HG03066 (cell line): ENCODE measurements at regions not wholly inside any gene's neighbourhood (a gene's known extent, or its start where the extent isn't known, plus 50 kb on each side); places are given as distances from the start of the nearest gene placed in this dataset.

Source experiments
- ATAC-seq: cut with Tn5 transposase; IDR thresholded peaks from one replicate; pipeline ENCODE4 v1.9.1; 2021; ENCODE audit warnings: low read depth; ENCODE audit not compliant: unreplicated experiment

GRCh38 chr1:73953586-73953985 lies 244.4 kb downstream of the LRRIQ3 start:
- ATAC-seq = no peak

GRCh38 chr1:73953186-73953585 lies 244.8 kb downstream of the LRRIQ3 start:
- ATAC-seq = no peak

DNA sequence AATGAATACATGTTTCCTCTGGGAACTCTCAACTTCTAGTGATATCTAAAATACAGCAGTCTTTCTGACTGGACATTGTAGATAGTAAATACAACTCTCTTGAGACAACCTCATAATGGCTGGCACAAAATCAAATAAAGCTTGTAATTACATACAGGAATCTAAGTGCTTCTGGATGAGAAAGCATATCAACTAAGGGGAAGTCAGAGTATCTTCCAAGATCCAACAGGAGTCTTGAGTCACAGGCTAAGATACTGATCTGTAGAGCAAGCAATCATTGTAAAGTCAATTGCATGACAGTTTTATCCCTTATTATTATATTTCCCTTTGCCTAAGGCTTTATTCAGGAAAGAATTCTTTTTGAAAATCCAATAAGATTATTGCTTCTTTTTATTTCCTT lies 249.9 kb downstream of the LRRIQ3 start:
- no peak for ATAC-seq

- no peak for ATAC-seq
These were observed 251.0 kb downstream of the LRRIQ3 start for GRCh38 chr1:73947009-73947408.

- ATAC-seq = no peak
These were observed 254.7 kb downstream of the LRRIQ3 start for GRCh38 chr1:73943270-73943669.

- no peak for ATAC-seq
These were observed 267.7 kb downstream of the LRRIQ3 start for GRCh38 chr1:73930293-73930692.

GRCh38 chr1:73914951-73915350 lies 283.0 kb downstream of the LRRIQ3 start:
- no peak for ATAC-seq

DNA sequence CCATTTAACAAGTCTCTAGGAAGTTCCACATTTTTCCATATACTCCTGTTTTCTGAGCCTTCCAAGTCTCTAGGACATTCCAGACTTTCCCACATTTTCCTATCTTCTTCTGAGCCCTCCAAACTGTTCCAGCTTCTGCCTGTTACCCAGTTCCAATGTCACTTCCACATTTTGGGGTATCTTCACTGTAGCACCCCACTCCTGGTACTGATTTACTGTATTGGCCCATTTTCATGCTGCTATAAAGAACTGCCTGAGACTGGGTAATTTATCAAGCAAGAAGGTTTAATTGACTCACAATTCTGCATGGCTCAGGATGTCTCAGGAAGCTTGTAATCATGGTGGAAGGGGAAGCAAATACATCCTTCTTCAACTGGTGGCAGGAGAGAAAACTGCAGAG lies 285.0 kb downstream of the LRRIQ3 start:
- ATAC-seq = no peak

- ATAC-seq = no peak
These were observed 286.1 kb downstream of the LRRIQ3 start for GRCh38 chr1:73911849-73912248.

- no peak for ATAC-seq
These were observed 287.5 kb downstream of the LRRIQ3 start for GRCh38 chr1:73910466-73910865.

DNA sequence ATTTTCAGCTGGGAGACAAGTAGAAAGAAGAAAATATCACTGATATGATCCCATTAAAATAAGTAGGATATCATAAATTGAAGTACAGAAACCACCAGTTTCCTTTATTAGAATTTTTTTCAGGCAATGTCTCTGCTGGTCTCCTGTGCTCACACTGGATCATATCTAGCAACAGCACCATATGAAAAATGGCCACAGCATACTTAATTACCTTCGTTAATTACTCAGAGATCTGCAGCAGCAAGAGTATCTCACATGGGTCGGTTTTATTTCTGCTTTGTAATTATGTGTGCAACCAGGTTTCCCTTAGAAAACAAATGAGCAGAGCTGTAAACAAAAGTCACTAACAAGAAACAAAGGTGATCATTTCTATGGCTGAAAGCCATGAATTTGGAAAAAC lies 287.9 kb downstream of the LRRIQ3 start:
- no peak for ATAC-seq

DNA sequence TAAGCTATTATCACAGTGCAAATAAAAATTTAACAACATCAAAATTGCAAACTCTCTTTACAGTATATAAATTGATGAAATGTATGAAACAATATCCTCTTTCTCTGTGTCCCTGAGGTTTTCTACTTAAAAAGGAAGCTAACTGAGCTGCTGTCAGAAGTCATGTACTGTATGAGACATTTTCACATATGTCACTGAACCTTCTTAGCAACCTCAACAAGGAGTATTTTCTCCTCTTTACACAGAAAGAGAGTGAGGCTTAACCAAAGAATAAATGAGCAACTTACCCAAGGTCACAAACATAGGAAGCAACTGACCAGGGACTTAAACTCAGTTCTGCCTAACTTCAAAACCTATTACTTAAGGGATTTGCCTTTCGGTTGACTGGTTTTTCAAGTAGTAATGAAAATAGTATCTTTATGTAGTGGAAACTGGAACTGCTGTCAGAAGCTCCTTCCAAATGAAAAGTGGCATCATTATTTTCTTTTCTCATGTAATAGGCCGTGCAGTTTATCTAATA lies 288.9 kb downstream of the LRRIQ3 start:
- ATAC-seq = no peak

- ATAC-seq = no peak
These were observed 290.9 kb downstream of the LRRIQ3 start for GRCh38 chr1:73907051-73907450.

DNA sequence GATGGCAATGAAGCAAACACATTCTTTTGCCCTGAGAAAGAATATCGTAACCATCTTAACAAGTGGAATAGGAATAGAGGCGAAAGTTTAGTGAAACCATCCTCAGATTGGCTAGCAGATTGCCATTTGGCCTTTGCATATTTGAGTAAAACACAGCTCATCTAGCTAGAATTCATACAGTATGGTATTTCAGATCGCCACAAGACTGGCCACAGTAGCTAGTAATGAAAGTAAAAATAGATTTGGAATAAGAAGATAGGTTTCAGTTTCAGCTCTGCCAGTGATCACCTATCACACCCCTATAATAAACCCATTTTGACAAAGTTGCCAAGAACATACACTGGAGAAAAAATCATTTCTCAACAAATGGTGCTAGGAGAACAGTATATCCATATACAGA lies 294.9 kb downstream of the LRRIQ3 start:
- no peak for ATAC-seq

DNA sequence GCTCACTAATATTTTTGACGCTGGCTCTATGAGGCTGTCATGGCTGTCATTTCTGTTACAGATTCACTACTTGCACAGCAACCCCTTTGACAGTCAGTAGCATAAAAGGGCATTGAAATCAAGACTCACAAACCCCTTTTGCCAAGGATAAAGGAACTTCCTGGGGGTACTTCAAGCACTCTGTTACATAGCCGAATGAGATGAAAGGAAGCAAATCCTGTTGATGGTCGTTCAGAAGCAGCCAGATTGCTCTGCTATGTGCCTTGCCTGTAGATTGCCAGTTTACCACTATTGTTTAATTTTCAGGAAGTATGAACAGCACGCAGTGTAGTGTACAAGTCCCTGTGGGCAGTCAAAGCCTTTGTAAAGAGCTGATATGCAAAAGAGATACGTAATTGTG lies 296.2 kb downstream of the LRRIQ3 start:
- no peak for ATAC-seq

- no peak for ATAC-seq
These were observed 298.7 kb downstream of the LRRIQ3 start for GRCh38 chr1:73899311-73899710.

GRCh38 chr1:73898540-73898939 lies 299.4 kb downstream of the LRRIQ3 start:
- no peak for ATAC-seq

DNA sequence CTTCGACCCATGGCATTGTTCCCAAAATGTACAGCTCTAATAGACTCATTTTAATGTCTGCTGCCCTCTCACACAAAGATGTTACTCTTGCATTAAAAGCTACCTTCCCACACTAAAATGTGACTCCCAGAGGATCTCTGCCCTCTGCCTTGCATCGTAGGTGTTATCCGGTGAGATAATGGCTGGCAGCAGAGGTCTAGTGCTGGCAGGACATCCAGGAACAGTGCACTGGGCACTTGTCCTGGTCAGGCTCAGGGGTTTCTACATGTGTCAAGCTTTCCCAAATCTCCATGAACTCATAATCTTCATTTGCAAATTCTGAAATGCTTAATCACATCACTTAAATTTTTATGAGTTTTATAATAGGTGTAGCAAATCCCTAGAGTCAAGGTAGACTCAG lies 310.6 kb downstream of the LRRIQ3 start:
- no peak for ATAC-seq

DNA sequence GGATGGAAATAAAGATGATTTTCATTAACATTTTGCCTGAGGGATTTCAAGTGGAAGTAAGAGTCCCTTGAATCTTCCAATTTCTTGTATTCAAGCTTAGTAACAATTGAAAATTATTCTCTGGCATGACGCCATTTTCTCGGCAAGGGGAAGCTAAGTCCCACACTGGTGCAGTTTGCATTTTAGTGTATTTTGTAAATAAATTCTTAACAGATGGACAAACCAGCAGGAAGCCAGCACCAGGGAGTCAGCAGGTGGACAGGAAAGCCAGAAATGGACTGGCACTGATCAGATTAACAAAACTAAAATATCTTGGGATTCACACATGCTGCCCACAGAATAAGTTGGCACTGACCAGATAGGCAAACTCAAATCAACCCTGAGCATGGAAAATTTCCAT lies 311.3 kb downstream of the LRRIQ3 start:
- ATAC-seq = no peak

DNA sequence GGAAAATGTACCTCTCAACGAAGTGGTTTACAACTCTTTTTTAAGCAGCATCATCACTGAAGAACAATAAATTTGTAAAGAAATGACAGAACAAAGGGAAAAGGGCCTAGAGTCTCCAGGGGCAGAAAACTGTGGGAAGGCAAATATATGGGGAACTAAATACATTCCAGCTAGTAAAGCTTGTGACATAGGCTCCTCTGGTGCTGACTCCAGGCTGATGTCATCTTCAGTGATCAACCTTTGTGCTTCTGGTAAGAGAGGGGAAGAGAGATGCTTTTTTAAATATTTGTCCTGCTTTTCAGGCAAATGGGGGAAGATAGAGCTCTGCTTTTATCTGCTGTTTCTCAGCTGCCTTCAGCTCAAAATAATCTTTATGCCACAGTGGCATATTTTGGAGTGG lies 323.2 kb downstream of the LRRIQ3 start:
- ATAC-seq = no peak

DNA sequence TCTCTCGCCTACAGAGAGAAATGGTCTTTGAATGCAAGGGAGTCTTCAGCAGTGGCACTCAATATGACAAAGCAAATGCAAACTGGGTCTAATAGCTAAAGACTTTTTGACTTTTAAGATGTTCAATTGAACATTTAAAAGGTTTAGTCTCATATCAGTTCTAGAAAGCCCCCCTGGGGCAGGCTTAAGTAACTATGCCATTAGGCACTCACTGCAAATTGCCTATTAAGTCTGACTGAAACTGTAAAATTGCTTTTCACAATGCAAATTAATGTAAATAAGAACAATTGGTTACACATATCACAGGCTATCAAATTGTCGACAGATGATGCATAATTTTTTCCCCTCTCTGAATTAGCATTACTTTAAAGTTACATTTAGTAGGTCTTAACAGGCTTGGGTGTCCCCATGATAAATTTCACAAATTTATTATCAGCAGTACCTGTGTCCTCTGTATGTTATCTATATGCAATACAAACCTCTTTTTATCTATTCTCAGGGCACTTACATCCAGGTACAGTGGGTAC lies 329.1 kb downstream of the LRRIQ3 start:
- no peak for ATAC-seq

DNA sequence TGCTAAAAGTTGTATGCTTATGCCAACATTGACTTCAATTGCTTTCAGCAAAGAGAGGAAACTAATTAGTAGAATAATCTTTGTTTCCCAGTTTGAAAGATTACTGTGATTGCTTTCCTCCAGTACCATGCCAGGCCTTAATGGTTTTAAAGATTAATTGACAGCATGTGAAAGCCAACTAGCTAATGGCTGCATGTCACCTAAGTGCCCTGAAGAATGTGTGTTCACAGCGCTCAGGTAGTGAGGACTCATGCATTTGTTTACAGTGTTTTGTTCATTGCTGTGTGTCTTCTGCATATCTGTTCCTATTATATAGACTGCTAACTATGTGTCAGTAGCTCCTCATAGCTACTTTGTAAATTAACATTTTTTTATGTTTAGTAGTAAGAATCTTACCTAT lies 335.6 kb downstream of the LRRIQ3 start:
- ATAC-seq = no peak

DNA sequence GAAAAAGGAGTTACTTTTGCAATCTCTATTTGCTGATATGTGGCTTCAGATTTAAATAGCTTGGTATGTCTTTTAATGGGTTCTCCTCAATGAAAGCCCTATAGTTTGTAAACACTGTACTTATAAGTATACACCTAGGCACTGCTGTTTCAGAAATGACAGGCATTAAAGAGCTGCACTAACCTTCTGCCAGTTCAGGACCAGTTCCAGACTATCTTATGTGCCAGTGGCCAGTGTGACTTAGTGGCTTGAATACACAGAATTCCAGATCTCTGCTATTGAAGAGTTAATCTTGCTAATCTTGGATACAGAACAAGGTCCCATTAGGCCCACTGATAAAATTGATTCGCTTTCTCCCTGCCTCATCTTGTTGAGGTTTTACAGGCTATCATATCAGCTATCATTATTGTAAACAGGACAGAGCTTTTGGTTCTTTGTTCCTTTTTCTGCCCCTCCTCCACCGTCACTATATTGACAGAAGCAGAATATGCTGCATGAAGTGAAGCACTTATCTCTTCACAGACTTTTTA lies 337.5 kb downstream of the LRRIQ3 start:
- no peak for ATAC-seq
